ENCODE measurements at regions not wholly inside any gene's neighbourhood (a gene's known extent, or its start where the extent isn't known, plus 50 kb on each side); places are given as distances from the start of the nearest gene placed in this dataset.

GRCh38 chr3:153314038-153314437 lies 152.0 kb downstream of the RAP2B start:
- DNase-seq, result no peak

GRCh38 chr3:153315781-153316180 lies 153.8 kb downstream of the RAP2B start:
- DNase-seq, result no peak

- no peak for DNase-seq
Measured at GRCh38 chr3:153319705-153320554, 157.9 kb downstream of the RAP2B start.

GRCh38 chr3:153320585-153321128 lies 158.6 kb downstream of the RAP2B start:
- DNase-seq, result no peak

GRCh38 chr3:153328690-153329089 lies 166.7 kb downstream of the RAP2B start:
- no peak for DNase-seq

GRCh38 chr3:153330901-153331300 lies 168.9 kb downstream of the RAP2B start:
- no peak for DNase-seq

- DNase-seq, result no peak
Measured at GRCh38 chr3:153331676-153332075, 169.7 kb downstream of the RAP2B start.

GRCh38 chr3:153334558-153334957 lies 172.5 kb downstream of the RAP2B start:
- no peak for DNase-seq

- DNase-seq, result no peak
Measured at GRCh38 chr3:153337369-153337768, 175.3 kb downstream of the RAP2B start.

- DNase-seq, result no peak
Measured at GRCh38 chr3:153338487-153338886, 176.5 kb downstream of the RAP2B start.

GRCh38 chr3:153339065-153339464 lies 177.0 kb downstream of the RAP2B start:
- DNase-seq, result no peak

- no peak for DNase-seq
Measured at GRCh38 chr3:153343988-153344782, 182.2 kb downstream of the RAP2B start.

GRCh38 chr3:153348457-153349107 lies 186.6 kb downstream of the RAP2B start:
- no peak for DNase-seq

- no peak for DNase-seq
Measured at GRCh38 chr3:153349108-153349499, 187.1 kb downstream of the RAP2B start.

GRCh38 chr3:153350420-153350819 lies 188.4 kb downstream of the RAP2B start:
- no peak for DNase-seq

- no peak for DNase-seq
Measured at GRCh38 chr3:153354641-153355040, 192.6 kb downstream of the RAP2B start.

- DNase-seq, result no peak
Measured at GRCh38 chr3:153355559-153355958, 193.5 kb downstream of the RAP2B start.

- no peak for DNase-seq
Measured at GRCh38 chr3:153356908-153357307, 194.9 kb downstream of the RAP2B start.

- DNase-seq, result no peak
Measured at GRCh38 chr3:153357436-153357835, 195.4 kb downstream of the RAP2B start.

- no peak for DNase-seq
Measured at GRCh38 chr3:153369561-153370374, 207.7 kb downstream of the RAP2B start.

- DNase-seq, result no peak
Measured at GRCh38 chr3:153370680-153371079, 208.7 kb downstream of the RAP2B start.

Measured in renal pelvis (tissue), 1 donor.